Sigmoid colon (tissue), 4 donors: ENCODE measurements at regions not wholly inside any gene's neighbourhood (a gene's known extent, or its start where the extent isn't known, plus 50 kb on each side); places are given as distances from the start of the nearest gene placed in this dataset.

Source experiments
- CTCF ChIP-seq, 4 experiments: fragments of 450-650 bp in 3 of 4; fragments of 200-600 bp in 1 of 4; IDR thresholded peaks; one replicate each; pipeline ENCODE4 v1.5.1; 2016 to 2019; ENCODE audit warnings: antibody characterized with exemption in 4 of 4, mild to moderate bottlenecking in 3 of 4, moderate library complexity in 2 of 4
- EP300 ChIP-seq, 4 donors: sonication (generic); formaldehyde crosslinking; IDR thresholded peaks; one replicate each; pipeline ENCODE4 v1.6.1; 2017; ENCODE audit warnings: antibody characterized with exemption in 4 of 4
- POLR2A ChIP-seq, 2 donors: fragments of 450-650 bp; IDR thresholded peaks; one replicate each; pipeline ENCODE4 v1.6.1; 2016; ENCODE audit warnings: antibody characterized with exemption in 2 of 2, mild to moderate bottlenecking in 2 of 2, moderate library complexity in 2 of 2
- POLR2AphosphoS5 ChIP-seq, 4 donors: sonication (generic); formaldehyde crosslinking; IDR thresholded peaks; one replicate each; pipeline ENCODE4 v1.6.1; 2017; ENCODE audit warnings: antibody characterized with exemption in 4 of 4

GRCh38 chr16:77650761-77651160, 71.6 kb upstream of the NUDT7 start:
- TF ChIP-seq EP300 (IDR thresholded peaks at IDR 0.05): no peak
- no peak for TF ChIP-seq CTCF (IDR thresholded peaks at IDR 0.05)
- TF ChIP-seq POLR2AphosphoS5 (IDR thresholded peaks at IDR 0.05): no peak
- no peak for TF ChIP-seq POLR2A (IDR thresholded peaks at IDR 0.05)
